Kasumi-1 (cell line): ENCODE measurements at regions not wholly inside any gene's neighbourhood (a gene's known extent, or its start where the extent isn't known, plus 50 kb on each side); places are given as distances from the start of the nearest gene placed in this dataset.

Source experiments
- DNase-seq, 2 experiments: peaks; one replicate each; lab custom pipeline; 2025; lab: John Stamatoyannopoulos, UW

GRCh38 chr7:13035233-13035632, 347.8 kb downstream of the ARL4A start:
- DNase-seq: peak; percentile 2 to 5

GRCh38 chr7:13036256-13036780, 348.9 kb downstream of the ARL4A start:
- no peak for DNase-seq

- DNase-seq: no peak
These were observed 349.8 kb downstream of the ARL4A start for GRCh38 chr7:13037216-13037615.

- DNase-seq: no peak
These were observed 354.0 kb downstream of the ARL4A start for GRCh38 chr7:13041368-13041988.

- DNase-seq: no peak
These were observed 355.3 kb downstream of the ARL4A start for GRCh38 chr7:13042605-13043236.

- DNase-seq: no peak
These were observed 356.9 kb downstream of the ARL4A start for GRCh38 chr7:13044309-13044708.

GRCh38 chr7:13047061-13047460, 359.6 kb downstream of the ARL4A start:
- no peak for DNase-seq

- no peak for DNase-seq
These were observed 362.5 kb downstream of the ARL4A start for GRCh38 chr7:13049946-13050345.

- DNase-seq: no peak
These were observed 363.3 kb downstream of the ARL4A start for GRCh38 chr7:13050703-13051102.

- peak; percentile 33 to 34 for DNase-seq
These were observed 368.4 kb downstream of the ARL4A start for GRCh38 chr7:13055732-13056368.

GRCh38 chr7:13057462-13058200, 370.2 kb downstream of the ARL4A start:
- peak in 1 of 2 experiments; percentile 2 for DNase-seq

- DNase-seq: no peak
These were observed 372.7 kb downstream of the ARL4A start for GRCh38 chr7:13060173-13060572.

- DNase-seq: no peak
These were observed 373.7 kb downstream of the ARL4A start for GRCh38 chr7:13061115-13061514.

GRCh38 chr7:13062631-13063030, 375.2 kb downstream of the ARL4A start:
- DNase-seq: no peak

- no peak for DNase-seq
These were observed 379.6 kb downstream of the ARL4A start for GRCh38 chr7:13067036-13067435.

GRCh38 chr7:13068032-13068431, 380.6 kb downstream of the ARL4A start:
- DNase-seq: no peak

GRCh38 chr7:13069841-13070240, 382.4 kb downstream of the ARL4A start:
- DNase-seq: no peak

GRCh38 chr7:13072014-13072413, 384.6 kb downstream of the ARL4A start:
- DNase-seq: no peak

- no peak for DNase-seq
These were observed 390.0 kb downstream of the ARL4A start for GRCh38 chr7:13077466-13077865.

GRCh38 chr7:13078105-13078504, 390.7 kb downstream of the ARL4A start:
- no peak for DNase-seq

- DNase-seq: no peak
These were observed 403.5 kb downstream of the ARL4A start for GRCh38 chr7:13090959-13091358.

GRCh38 chr7:13091974-13092707, 404.7 kb downstream of the ARL4A start:
- DNase-seq: no peak
